Muscle layer of duodenum (tissue), 2 donors: ENCODE measurements at regions not wholly inside any gene's neighbourhood (a gene's known extent, or its start where the extent isn't known, plus 50 kb on each side); places are given as distances from the start of the nearest gene placed in this dataset.
"Not testable (repeated sequence)": the region's sequence is repeated elsewhere in the genome, so short reads cannot be mapped to it uniquely, and the experiment has no call there.

Source experiments
- H3K27ac ChIP-seq: one replicate; pipeline ENCODE4 v1.7.0; 2013; ENCODE audit warnings: mild to moderate bottlenecking, low read length
- H3K27me3 ChIP-seq: one replicate; pipeline ENCODE4 v1.7.0; 2013; ENCODE audit warnings: low read depth, mild to moderate bottlenecking, control low read depth, low read length
- H3K36me3 ChIP-seq, 2 donors: one replicate each; pipeline ENCODE4 v1.7.0; 2013; ENCODE audit warnings: low read length in 2 of 2, control low read depth in 1 of 2, mild to moderate bottlenecking in 1 of 2; ENCODE audit not compliant: insufficient read depth in 2 of 2, control insufficient read depth in 1 of 2
- H3K4me1 ChIP-seq, 2 donors: one replicate each; pipeline ENCODE4 v1.7.0; 2013; ENCODE audit warnings: low read length in 2 of 2, mild to moderate bottlenecking in 2 of 2, control low read depth in 1 of 2, moderate library complexity in 1 of 2; ENCODE audit not compliant: insufficient read depth in 2 of 2, control insufficient read depth in 1 of 2
- H3K4me3 ChIP-seq, 2 donors: one replicate each; pipeline ENCODE4 v1.7.0; 2013; ENCODE audit warnings: low read length in 2 of 2, low read depth in 1 of 2, mild to moderate bottlenecking in 1 of 2
- H3K9me3 ChIP-seq, 2 donors: one replicate each; pipeline ENCODE4 v1.7.0; 2013; ENCODE audit warnings: low read length in 2 of 2, control low read depth in 1 of 2, mild to moderate bottlenecking in 1 of 2; ENCODE audit not compliant: control insufficient read depth in 1 of 2
- donor health status: healthy.

- Histone ChIP-seq H3K27ac (no peak overlapping the region), H3K27me3 (no peaks in the 10 kb centered on the region)
Measured at GRCh38 chr18:75844146-75844545, 416.6 kb upstream of the SMIM21 start.

DNA sequence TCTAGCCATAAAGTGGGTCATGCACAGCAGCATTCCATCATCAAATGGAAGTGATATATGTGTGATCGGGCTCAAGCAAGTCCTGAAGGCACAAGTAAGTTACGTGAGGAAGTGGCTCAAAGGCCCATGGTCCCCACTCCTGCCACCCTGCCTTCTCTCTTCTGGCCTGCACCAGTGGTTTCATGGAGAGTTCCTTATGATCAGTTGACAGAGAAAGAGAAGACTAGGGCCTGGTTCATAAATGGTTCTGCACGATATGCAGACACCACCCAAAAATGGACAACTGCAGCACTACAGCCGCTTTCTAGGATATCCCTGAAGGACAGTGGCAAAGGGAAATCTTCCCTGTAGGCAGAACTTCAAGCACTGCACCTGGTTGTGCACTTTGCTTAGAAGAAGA, 412.6 kb upstream of the SMIM21 start:
- no peaks in the 10 kb centered on the region for H3K36me3 ChIP-seq
- H3K4me1 ChIP-seq = no peaks in the 10 kb centered on the region
- no peak overlapping the region for H3K4me3 ChIP-seq
- no peaks in the 10 kb centered on the region for H3K27me3 ChIP-seq
- no peaks in the 10 kb centered on the region for H3K9me3 ChIP-seq
- H3K27ac ChIP-seq = no peak overlapping the region

More at GRCh38 chr18:75844146-75844545, 416.6 kb upstream of the SMIM21 start:
- Histone ChIP-seq H3K36me3 (no peaks in the 10 kb centered on the region), H3K9me3 (no peaks in the 10 kb centered on the region), H3K4me1 (no peaks in the 10 kb centered on the region), H3K4me3 (no peak overlapping the region)

DNA sequence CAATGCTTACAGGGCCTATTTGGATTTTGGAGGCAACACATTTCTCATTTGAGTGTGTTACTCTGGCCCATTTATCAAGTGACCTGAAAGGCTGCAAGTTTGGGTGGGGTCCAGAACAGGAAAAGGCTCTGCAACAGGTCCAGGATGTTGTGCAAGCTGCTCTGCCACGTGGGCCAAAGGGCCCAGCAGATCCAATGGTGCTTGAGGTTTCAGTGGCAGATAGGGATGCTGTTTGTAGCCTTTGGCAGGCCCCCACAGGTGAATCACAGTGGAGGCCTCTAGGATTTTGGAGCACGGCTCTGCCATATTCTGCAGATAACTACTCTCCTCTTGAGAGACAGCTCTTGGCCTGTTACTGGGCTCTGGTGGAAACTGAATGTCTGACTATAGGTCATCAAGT, 412.2 kb upstream of the SMIM21 start:
- not testable (repeated sequence) for H3K36me3 ChIP-seq, H3K27ac ChIP-seq, H3K27me3 ChIP-seq, H3K4me1 ChIP-seq, H3K9me3 ChIP-seq, H3K4me3 ChIP-seq

GRCh38 chr18:75839041-75839440, 411.5 kb upstream of the SMIM21 start:
- no peaks in the 10 kb centered on the region for H3K27me3 ChIP-seq
- no peaks in the 10 kb centered on the region for H3K9me3 ChIP-seq
- H3K36me3 ChIP-seq = no peaks in the 10 kb centered on the region
- H3K4me1 ChIP-seq = no peaks in the 10 kb centered on the region
- no peak overlapping the region for H3K4me3 ChIP-seq
- no peak overlapping the region for H3K27ac ChIP-seq

DNA sequence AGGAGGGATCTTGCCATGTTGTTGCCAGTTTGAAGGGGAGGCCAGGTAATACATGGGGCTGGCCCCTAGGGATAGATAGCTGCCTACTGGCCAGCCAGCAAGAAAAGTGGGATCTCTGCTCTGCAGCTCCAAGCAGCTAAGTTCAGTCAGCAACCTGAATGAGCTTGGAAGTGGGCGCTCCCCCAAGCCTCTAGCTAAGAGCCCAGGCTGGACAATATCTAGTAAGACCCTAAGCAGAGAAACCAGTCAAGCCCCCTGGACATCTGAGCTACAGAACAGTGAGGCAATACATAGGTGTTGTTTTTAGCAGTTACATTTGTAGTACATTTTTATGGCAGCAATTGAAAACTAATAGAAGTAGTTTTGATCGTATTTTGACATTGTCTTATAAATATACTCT, 409.8 kb upstream of the SMIM21 start:
- Histone ChIP-seq H3K9me3 (no peaks in the 10 kb centered on the region), H3K4me1 (no peaks in the 10 kb centered on the region), H3K27me3 (no peaks in the 10 kb centered on the region), H3K27ac (no peak overlapping the region), H3K4me3 (no peak overlapping the region), H3K36me3 (no peaks in the 10 kb centered on the region)

- Histone ChIP-seq H3K4me3 (no peak overlapping the region), H3K36me3 (no peaks in the 10 kb centered on the region), H3K27ac (no peak overlapping the region), H3K4me1 (no peaks in the 10 kb centered on the region), H3K9me3 (no peaks in the 10 kb centered on the region), H3K27me3 (no peaks in the 10 kb centered on the region)
Measured at GRCh38 chr18:75836516-75836915, 409.0 kb upstream of the SMIM21 start.

DNA sequence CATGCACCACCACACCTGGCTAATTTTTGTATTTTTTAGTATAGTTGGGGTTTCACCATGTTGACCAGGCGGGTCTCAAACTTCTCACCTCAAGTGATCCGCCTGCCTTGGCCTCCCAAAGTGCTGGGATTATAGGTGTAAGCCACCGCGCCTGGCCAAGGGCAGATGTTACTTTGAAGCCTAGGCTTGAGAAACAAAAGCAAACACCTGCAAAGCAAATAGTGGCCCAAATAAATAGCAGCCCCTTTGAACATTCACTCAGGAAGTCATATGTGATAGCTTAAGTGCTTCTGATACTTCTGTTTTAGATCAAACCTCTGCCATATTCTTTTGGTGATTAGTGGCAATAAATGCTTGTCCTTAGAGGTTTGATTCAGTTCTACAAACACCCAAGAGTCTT, 404.5 kb upstream of the SMIM21 start:
- no peaks in the 10 kb centered on the region for H3K27me3 ChIP-seq
- no peaks in the 10 kb centered on the region for H3K9me3 ChIP-seq
- no peak overlapping the region for H3K4me3 ChIP-seq
- no peaks in the 10 kb centered on the region for H3K36me3 ChIP-seq
- no peak overlapping the region for H3K27ac ChIP-seq
- H3K4me1 ChIP-seq = no peaks in the 10 kb centered on the region

DNA sequence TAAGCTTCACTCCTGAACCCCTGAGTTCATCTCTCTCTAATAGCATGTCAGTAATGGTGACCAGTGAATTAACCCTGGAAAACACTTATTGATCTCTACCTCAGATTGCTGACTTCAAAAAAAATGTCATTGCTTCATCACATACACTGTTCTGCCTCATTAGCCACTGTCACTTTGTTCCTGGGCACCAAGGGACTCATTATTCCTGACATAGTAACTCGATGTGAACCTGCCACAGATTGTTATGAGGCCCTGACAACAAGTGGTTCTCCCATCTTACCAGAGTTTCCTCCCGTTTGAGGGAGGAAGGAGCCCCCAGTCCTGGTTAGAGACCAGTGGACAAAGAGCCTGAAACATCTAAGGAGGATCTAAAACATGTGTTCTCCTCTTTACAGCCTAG, 403.3 kb upstream of the SMIM21 start:
- Histone ChIP-seq H3K27me3 (no peaks in the 10 kb centered on the region), H3K9me3 (no peaks in the 10 kb centered on the region), H3K4me3 (no peak overlapping the region), H3K4me1 (no peaks in the 10 kb centered on the region), H3K36me3 (no peaks in the 10 kb centered on the region), H3K27ac (no peak overlapping the region)

DNA sequence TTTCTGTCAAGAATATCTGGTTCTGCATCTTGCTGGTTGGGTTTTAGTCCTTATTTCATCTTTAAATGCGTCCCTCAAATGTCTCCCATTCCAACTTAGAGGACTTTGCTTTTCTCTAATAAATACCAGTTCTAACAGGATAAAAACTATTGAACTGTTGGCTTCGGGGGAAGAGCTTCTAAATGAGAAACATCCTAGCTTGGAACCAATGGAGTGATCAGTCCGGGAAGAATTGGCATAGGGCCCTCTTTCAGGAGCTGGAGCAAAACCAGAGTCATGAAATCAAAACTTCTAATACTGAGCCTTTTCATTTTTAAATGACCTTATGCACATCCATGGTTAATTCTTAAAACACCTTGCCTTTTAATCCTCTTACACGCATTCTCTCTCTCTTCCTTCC, 401.6 kb upstream of the SMIM21 start:
- Histone ChIP-seq H3K27ac (no peak overlapping the region), H3K9me3 (no peaks in the 10 kb centered on the region), H3K27me3 (no peaks in the 10 kb centered on the region), H3K36me3 (no peaks in the 10 kb centered on the region), H3K4me3 (no peak overlapping the region), H3K4me1 (no peaks in the 10 kb centered on the region)

DNA sequence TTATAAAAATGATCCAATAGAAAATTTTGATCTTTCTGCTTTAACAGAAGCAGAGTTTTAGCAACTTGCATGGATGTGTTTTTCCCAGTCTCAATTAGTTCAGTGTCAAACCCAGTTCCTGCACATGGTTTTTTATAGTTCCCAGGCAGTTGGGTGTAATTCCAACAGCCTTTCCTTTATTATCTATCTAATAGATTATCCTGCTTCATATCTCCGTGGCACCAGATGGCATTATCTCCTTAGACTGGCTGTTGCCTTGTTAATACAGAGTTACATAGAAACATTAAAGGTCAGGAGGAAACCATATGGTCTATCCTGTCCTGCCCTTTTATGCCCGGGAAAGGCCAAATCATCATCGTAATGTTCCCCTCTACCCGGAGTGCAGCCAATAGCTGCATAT, 400.9 kb upstream of the SMIM21 start:
- no peaks in the 10 kb centered on the region for H3K36me3 ChIP-seq
- no peaks in the 10 kb centered on the region for H3K27me3 ChIP-seq
- H3K4me1 ChIP-seq = peaks cover 0 to 3% of the 10 kb centered on the region in 2 donors
- H3K4me3 ChIP-seq = no peak overlapping the region
- no peak overlapping the region for H3K27ac ChIP-seq
- H3K9me3 ChIP-seq = no peaks in the 10 kb centered on the region

DNA sequence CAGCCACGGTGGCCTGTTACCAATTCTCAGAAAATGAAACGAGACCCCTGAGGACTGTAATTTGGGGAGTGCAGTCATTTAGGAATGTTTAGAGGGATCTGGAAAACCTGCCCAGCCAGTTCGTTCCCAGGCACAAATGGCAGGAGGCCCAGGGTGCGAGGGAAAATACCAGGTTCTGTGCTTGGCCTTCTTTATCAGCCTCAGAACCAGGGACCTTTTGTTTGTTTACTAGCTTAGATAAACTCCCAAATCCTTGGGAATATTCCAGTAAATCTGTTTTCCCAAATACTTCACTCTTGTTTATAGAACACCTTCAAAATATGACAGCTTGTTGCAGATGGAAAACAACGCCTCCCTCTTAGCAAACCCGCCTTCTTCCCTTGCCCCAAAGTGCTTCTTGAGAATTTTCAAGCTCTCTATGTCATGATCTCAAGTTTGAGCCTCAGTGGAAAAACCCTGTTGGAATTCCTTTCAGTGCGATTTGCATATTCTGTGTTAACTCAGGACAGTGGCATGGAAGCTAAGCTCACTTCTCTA, 400.3 kb upstream of the SMIM21 start:
- no peaks in the 10 kb centered on the region for H3K9me3 ChIP-seq
- peaks cover 0 to 6% of the 10 kb centered on the region in 2 donors for H3K4me1 ChIP-seq
- H3K4me3 ChIP-seq = no peak overlapping the region
- H3K36me3 ChIP-seq = no peaks in the 10 kb centered on the region
- no peaks in the 10 kb centered on the region for H3K27me3 ChIP-seq
- H3K27ac ChIP-seq = no peak overlapping the region

GRCh38 chr18:75824661-75825060, 397.2 kb upstream of the SMIM21 start:
- no peaks in the 10 kb centered on the region for H3K27me3 ChIP-seq
- H3K4me3 ChIP-seq = no peak overlapping the region
- H3K9me3 ChIP-seq = no peaks in the 10 kb centered on the region
- H3K4me1 ChIP-seq = peaks cover 0 to 6% of the 10 kb centered on the region in 2 donors
- H3K27ac ChIP-seq = no peak overlapping the region
- no peaks in the 10 kb centered on the region for H3K36me3 ChIP-seq
